ENCODE measurements at regions not wholly inside any gene's neighbourhood (a gene's known extent, or its start where the extent isn't known, plus 50 kb on each side); places are given as distances from the start of the nearest gene placed in this dataset.

- no peak for DNase-seq (ENCODE audit: low spot score)
Measured at GRCh38 chr3:57009802-57010201, 50.7 kb upstream of the SPATA12 start.

GRCh38 chr3:57009367-57009766, 51.1 kb upstream of the SPATA12 start:
- DNase-seq (ENCODE audit: low spot score): no peak

GRCh38 chr3:57007521-57008460, 52.7 kb upstream of the SPATA12 start:
- DNase-seq (ENCODE audit: low spot score): no peak

GRCh38 chr3:57006949-57007419, 53.5 kb upstream of the SPATA12 start:
- DNase-seq (ENCODE audit: low spot score): no peak

- no peak for DNase-seq (ENCODE audit: low spot score)
Measured at GRCh38 chr3:57006179-57006657, 54.2 kb upstream of the SPATA12 start.

- DNase-seq (ENCODE audit: low spot score): no peak
Measured at GRCh38 chr3:57004229-57004628, 56.2 kb upstream of the SPATA12 start.

- no peak for DNase-seq (ENCODE audit: low spot score)
Measured at GRCh38 chr3:57003676-57004075, 56.8 kb upstream of the SPATA12 start.

- DNase-seq (ENCODE audit: low spot score): no peak
Measured at GRCh38 chr3:57001356-57001755, 59.1 kb upstream of the SPATA12 start.

GRCh38 chr3:57000012-57000411, 60.5 kb upstream of the SPATA12 start:
- no peak for DNase-seq (ENCODE audit: low spot score)

- no peak for DNase-seq (ENCODE audit: low spot score)
Measured at GRCh38 chr3:56999547-56999946, 60.9 kb upstream of the SPATA12 start.

GRCh38 chr3:56998076-56998529, 62.4 kb upstream of the SPATA12 start:
- no peak for DNase-seq (ENCODE audit: low spot score)

GRCh38 chr3:56997675-56998074, 62.8 kb upstream of the SPATA12 start:
- DNase-seq (ENCODE audit: low spot score): no peak

GRCh38 chr3:56997041-56997440, 63.4 kb upstream of the SPATA12 start:
- no peak for DNase-seq (ENCODE audit: low spot score)

GRCh38 chr3:56994391-56994790, 66.1 kb upstream of the SPATA12 start:
- DNase-seq (ENCODE audit: low spot score): no peak

- no peak for DNase-seq (ENCODE audit: low spot score)
Measured at GRCh38 chr3:56990641-56991015, 69.8 kb upstream of the SPATA12 start.

- DNase-seq (ENCODE audit: low spot score): no peak
Measured at GRCh38 chr3:56989977-56990640, 70.4 kb upstream of the SPATA12 start.

GRCh38 chr3:56989169-56989976, 71.1 kb upstream of the SPATA12 start:
- DNase-seq (ENCODE audit: low spot score): no peak

GRCh38 chr3:56988458-56989168, 71.9 kb upstream of the SPATA12 start:
- no peak for DNase-seq (ENCODE audit: low spot score)

- no peak for DNase-seq (ENCODE audit: low spot score)
Measured at GRCh38 chr3:56987238-56987895, 73.1 kb upstream of the SPATA12 start.

- no peak for DNase-seq (ENCODE audit: low spot score)
Measured at GRCh38 chr3:56986347-56986746, 74.1 kb upstream of the SPATA12 start.

GRCh38 chr3:56985878-56986277, 74.6 kb upstream of the SPATA12 start:
- no peak for DNase-seq (ENCODE audit: low spot score)
